HCT116 (cell line): ENCODE measurements at regions not wholly inside any gene's neighbourhood (a gene's known extent, or its start where the extent isn't known, plus 50 kb on each side); places are given as distances from the start of the nearest gene placed in this dataset.

Experiments used
- CBX3 ChIP-seq: IDR thresholded peaks from 2 replicates; pipeline ENCODE4 v1.6.1; 2012; ENCODE audit warnings: low read depth
- EGR1 ChIP-seq: IDR thresholded peaks from 2 replicates; pipeline ENCODE4 v1.6.1; 2012; ENCODE audit warnings: low read depth
- ELF1 ChIP-seq: IDR thresholded peaks from 2 replicates; pipeline ENCODE4 v1.6.1; 2012; ENCODE audit warnings: low read depth, borderline replicate concordance
- EZH2 ChIP-seq: fragments of 200-600 bp; sonication (generic); IDR thresholded peaks from 2 replicates; pipeline ENCODE4 v1.6.1; 2017; ENCODE audit warnings: antibody characterized with exemption, mixed run types
- FOSL1 ChIP-seq: IDR thresholded peaks from 2 replicates; pipeline ENCODE4 v1.6.1; 2012; ENCODE audit warnings: low read depth
- JUND ChIP-seq: IDR thresholded peaks from 2 replicates; pipeline ENCODE4 v1.6.1; 2012
- POLR2AphosphoS5 ChIP-seq: IDR thresholded peaks from 2 replicates; pipeline ENCODE4 v1.6.1; 2011; ENCODE audit warnings: mild to moderate bottlenecking, low read depth, low read length, moderate library complexity
- YY1 ChIP-seq: IDR thresholded peaks from 2 replicates; pipeline ENCODE4 v1.6.1; 2011; ENCODE audit warnings: low read length, low read depth, moderate library complexity, mild to moderate bottlenecking; ENCODE audit not compliant: insufficient replicate concordance; ENCODE audit errors: extremely low read depth
- ZFX ChIP-seq: fragments of 450-650 bp; IDR thresholded peaks from 2 replicates; pipeline ENCODE4 v1.6.1; 2017
- TF ChIP-seq, protein P1 (sequence below): IDR thresholded peaks from 2 replicates; pipeline ENCODE4 v1.6.1; 2011; ENCODE audit warnings: mild to moderate bottlenecking, low read length, moderate library complexity; ENCODE audit not compliant: insufficient replicate concordance; ENCODE audit errors: extremely low read depth
- TF ChIP-seq, protein P2 (sequence below): IDR thresholded peaks from 2 replicates; pipeline ENCODE4 v1.6.1; 2012
- TF ChIP-seq, protein P3 (sequence below): IDR thresholded peaks from 2 replicates; pipeline ENCODE4 v1.6.1; 2012

- TF ChIP-seq, protein P1, sequence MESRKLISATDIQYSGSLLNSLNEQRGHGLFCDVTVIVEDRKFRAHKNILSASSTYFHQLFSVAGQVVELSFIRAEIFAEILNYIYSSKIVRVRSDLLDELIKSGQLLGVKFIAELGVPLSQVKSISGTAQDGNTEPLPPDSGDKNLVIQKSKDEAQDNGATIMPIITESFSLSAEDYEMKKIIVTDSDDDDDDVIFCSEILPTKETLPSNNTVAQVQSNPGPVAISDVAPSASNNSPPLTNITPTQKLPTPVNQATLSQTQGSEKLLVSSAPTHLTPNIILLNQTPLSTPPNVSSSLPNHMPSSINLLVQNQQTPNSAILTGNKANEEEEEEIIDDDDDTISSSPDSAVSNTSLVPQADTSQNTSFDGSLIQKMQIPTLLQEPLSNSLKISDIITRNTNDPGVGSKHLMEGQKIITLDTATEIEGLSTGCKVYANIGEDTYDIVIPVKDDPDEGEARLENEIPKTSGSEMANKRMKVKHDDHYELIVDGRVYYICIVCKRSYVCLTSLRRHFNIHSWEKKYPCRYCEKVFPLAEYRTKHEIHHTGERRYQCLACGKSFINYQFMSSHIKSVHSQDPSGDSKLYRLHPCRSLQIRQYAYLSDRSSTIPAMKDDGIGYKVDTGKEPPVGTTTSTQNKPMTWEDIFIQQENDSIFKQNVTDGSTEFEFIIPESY = no peak
- TF ChIP-seq YY1 (peak; percentile 70), CBX3 (peak; percentile 97), FOSL1 (no peak), POLR2AphosphoS5 (no peak), EZH2 (no peak), JUND (no peak), ZFX (no peak), EGR1 (no peak), ELF1 (no peak)
- TF ChIP-seq, protein P2, sequence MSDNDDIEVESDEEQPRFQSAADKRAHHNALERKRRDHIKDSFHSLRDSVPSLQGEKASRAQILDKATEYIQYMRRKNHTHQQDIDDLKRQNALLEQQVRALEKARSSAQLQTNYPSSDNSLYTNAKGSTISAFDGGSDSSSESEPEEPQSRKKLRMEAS = peak; percentile 68
- TF ChIP-seq, protein P3, sequence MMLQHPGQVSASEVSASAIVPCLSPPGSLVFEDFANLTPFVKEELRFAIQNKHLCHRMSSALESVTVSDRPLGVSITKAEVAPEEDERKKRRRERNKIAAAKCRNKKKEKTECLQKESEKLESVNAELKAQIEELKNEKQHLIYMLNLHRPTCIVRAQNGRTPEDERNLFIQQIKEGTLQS = peak; percentile 95
Observed at GRCh38 chr6:27668442-27669294, 195.8 kb upstream of the ZNF184 start (continued).
